GM19023 (cell line): ENCODE measurements at regions not wholly inside any gene's neighbourhood (a gene's known extent, or its start where the extent isn't known, plus 50 kb on each side); places are given as distances from the start of the nearest gene placed in this dataset.
"Not testable (repeated sequence)": the region's sequence is repeated elsewhere in the genome, so short reads cannot be mapped to it uniquely, and the experiment has no call there.

ENCODE experiments used
- ATAC-seq: cut with Tn5 transposase; IDR thresholded peaks from one replicate; pipeline ENCODE4 v1.9.1; 2021; ENCODE audit warnings: mild to moderate bottlenecking, moderate library complexity; ENCODE audit not compliant: unreplicated experiment

- no peak for ATAC-seq
Observed at GRCh38 chr14:56419750-56420149, 159.8 kb upstream of the TMEM260 start.

- no peak for ATAC-seq
Observed at GRCh38 chr14:56422221-56422620, 157.4 kb upstream of the TMEM260 start.

- no peak for ATAC-seq
Observed at GRCh38 chr14:56422703-56423213, 156.8 kb upstream of the TMEM260 start.

DNA sequence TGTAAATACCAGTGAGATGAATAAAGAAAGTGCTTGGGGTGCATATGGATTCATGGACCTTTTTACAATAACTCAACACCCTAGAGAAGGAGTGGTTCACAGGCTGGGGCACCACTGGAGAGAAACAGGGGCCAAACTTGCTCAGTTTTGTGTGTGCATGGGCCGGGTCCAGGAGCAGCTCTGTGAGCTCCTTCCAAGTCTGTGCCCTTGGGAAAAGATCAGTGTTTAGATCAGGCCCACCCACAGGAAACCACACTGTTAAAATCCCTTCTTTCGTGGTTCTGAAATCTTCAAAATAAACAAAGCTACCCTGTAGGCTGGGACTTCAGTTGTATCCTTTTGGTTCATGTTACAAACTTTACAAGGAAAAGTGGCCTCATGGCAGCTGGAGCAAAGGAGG lies 156.1 kb upstream of the TMEM260 start:
- no peak for ATAC-seq

- no peak for ATAC-seq
Observed at GRCh38 chr14:56431013-56431412, 148.6 kb upstream of the TMEM260 start.

DNA sequence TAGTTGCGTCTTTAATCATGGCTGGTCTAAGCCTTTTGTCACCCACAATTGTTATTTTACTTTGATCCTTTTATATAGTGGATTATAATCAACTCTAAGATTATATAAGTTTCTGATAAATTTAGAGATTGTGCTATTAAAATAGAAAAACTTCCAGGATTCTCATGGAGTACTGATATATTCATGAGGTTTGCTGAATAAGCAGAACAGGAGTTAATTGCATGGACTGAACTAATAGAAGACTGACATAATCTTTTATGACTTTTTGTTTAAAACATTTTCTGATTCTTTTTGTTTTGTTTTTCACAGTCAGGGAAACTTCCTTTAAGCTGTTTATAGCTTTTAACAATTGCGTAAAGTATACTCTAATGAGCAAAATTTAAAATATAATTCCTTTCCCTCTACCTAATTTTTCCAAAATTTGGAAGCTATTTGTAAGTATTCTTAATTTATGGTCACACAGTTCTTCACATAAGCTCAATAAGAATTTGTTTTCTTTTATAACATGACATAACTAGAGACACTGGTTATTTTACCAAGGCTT lies 129.9 kb upstream of the TMEM260 start:
- ATAC-seq: no peak

GRCh38 chr14:56452940-56453339 lies 126.7 kb upstream of the TMEM260 start:
- no peak for ATAC-seq

GRCh38 chr14:56454680-56455079 lies 124.9 kb upstream of the TMEM260 start:
- ATAC-seq: not testable (repeated sequence)

DNA sequence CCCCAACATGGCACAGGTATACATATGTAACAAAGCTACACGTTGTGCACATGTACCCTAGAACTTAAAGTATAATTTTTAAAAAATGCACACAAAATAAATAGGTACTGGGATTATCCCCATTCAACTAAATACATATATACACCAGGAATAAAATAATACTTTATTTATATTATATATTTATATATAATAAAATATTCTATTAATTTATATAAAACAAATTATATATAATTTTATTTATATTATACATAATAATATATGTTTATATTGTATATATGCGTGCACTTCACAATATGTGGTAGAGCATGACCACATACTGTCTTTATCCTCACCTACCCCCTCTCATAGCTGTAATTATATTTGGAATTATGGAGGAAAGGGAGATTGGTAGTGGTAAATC lies 119.1 kb upstream of the TMEM260 start:
- ATAC-seq: no peak

- ATAC-seq: no peak
Observed at GRCh38 chr14:56461276-56462275, 118.0 kb upstream of the TMEM260 start.

DNA sequence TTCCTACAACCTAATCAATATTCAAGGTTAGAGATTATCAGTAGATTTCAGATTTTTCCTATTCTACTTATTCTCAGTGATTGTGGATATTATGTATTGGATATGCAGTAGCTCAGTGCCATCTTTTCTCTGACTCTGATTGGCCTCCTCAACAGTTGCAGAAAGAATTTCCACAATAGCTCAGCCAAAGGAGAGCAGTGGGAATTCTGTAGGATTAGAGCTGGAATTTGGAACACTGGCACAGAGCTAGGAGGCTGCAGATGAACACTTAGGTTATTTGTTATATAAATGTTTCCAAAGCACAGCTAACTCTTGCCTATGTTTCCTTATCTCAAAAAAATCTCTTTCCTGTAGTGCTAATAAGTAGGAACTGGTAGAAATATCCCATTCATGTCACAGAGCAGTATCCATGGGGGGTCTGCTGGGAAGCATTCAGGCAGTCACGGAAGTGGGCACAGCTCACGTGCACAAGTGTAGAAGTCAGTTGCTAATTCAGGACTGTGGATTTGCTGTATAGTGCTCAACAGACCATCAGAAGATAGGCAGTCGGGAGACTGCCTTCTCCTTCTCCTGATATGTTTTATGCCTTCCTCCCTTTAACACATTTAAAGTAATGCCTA lies 116.2 kb upstream of the TMEM260 start:
- no peak for ATAC-seq

GRCh38 chr14:56471056-56471455 lies 108.5 kb upstream of the TMEM260 start:
- no peak for ATAC-seq

- ATAC-seq: no peak
Observed at GRCh38 chr14:56474419-56475022, 105.1 kb upstream of the TMEM260 start.

GRCh38 chr14:56482310-56482911 lies 97.2 kb upstream of the TMEM260 start:
- ATAC-seq: no peak

- ATAC-seq: no peak
Observed at GRCh38 chr14:56487090-56487667, 92.4 kb upstream of the TMEM260 start.

GRCh38 chr14:56487761-56488160 lies 91.8 kb upstream of the TMEM260 start:
- no peak for ATAC-seq

DNA sequence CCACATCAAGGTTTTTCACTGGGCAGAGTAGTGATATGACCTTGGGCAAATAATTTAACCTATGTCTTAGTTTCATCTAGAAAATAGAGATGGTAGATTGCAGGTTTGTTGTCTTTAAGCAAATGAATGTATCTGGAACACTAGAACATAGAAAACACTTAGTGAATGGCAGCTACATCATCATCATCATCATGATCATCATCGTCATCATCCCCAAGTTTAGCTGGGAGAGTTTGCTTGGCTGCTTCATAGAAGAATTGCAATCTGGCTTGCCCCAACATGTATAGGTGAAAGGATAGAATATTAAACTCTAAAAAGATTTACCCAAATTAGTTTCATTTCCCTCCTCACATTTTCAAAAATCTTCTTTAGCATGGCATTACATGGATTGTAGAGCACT lies 91.3 kb upstream of the TMEM260 start:
- ATAC-seq: no peak

DNA sequence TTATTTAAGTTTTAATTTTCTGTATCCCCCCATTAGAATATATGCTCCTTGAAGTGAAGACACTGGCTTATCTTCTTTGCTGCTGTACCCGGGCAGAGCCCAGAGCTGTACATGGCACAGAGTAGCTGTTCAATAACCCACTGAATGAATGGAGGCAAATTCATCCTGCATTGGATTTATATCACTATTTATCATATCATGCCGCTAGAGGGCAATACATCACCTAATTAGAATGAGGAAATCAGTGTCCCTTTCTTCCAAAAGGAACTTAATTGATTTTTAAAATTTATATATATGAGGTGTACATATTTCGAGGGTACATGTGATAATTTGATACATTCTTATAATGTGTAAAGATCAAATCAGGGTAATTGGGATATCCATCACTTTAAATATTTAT lies 89.2 kb upstream of the TMEM260 start:
- ATAC-seq: no peak

GRCh38 chr14:56491299-56492285 lies 88.0 kb upstream of the TMEM260 start:
- ATAC-seq: no peak
